Colon (tissue), 2 donors: ENCODE measurements at regions not wholly inside any gene's neighbourhood (a gene's known extent, or its start where the extent isn't known, plus 50 kb on each side); places are given as distances from the start of the nearest gene placed in this dataset.

Experiments used
- FAIRE-seq: peaks from 2 replicates; lab custom pipeline; 2012; peaks lifted over from hg19 to GRCh38; lab: Jason Lieb, UNC
- donor health status: control.
- donor health status: control.

GRCh38 chr6:84462698-84463097 lies 235.3 kb upstream of the CEP162 start:
- no peak for FAIRE-seq

DNA sequence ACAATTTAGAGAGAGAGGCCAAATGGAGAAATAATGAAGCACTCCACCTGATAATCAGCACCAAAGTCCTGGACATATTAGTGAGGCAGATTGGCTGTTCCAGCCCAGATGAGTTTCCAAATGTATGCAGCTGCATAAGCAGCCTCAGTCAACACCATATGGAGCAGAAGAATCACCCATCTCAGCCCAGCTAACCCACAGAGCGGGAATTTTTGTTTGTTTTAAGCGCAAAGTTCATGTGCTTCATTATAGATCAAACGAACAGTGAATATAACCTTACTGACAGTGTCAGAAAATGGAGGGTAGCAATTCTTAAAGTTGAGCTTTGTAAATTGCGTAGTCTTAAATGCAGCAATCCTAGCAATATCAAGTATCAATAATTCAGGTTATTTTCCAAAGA lies 234.0 kb upstream of the CEP162 start:
- no peak for FAIRE-seq

- no peak for FAIRE-seq
Measured at GRCh38 chr6:84460491-84460890, 233.0 kb upstream of the CEP162 start.

DNA sequence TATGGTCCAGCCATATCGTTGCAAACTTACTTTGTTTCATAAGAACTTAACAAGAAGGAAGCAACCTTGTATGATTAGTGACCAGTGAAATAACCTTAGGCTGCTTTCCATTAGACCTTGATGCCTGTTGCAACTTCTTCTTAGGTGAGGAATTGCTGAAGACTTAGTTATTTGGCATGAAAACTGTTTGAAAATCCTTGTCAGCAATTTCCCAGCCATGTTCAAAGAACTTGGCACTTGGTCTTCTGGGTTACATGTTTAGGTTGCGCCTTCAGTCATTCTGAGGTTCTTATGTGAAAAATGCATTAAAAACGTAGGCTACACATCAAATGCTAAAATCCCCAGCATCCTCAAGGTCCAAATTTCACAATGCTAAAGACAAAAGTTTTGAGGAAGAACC lies 232.0 kb upstream of the CEP162 start:
- no peak for FAIRE-seq

GRCh38 chr6:84458271-84458670 lies 230.8 kb upstream of the CEP162 start:
- FAIRE-seq, result no peak

GRCh38 chr6:84457276-84457675 lies 229.8 kb upstream of the CEP162 start:
- no peak for FAIRE-seq

- no peak for FAIRE-seq
Measured at GRCh38 chr6:84456803-84457202, 229.4 kb upstream of the CEP162 start.

- FAIRE-seq, result no peak
Measured at GRCh38 chr6:84455511-84456029, 228.1 kb upstream of the CEP162 start.

DNA sequence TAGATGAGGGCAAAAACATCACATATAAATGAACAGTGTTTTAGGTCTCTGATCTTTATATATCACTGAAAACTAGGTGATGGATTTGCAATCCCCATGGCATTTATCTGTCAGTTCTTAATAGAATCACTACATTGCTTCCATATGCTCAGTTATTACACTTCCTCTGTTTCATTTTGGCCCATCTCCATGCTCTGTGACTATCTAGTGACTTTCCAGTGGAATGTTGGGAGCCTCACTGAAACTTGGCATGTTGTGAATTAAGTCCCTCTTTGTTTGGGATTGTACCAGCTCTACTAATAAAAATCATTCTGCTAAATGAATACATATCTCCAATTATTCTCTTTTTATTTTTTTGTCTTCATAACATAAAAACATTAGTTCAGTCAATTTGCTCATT lies 226.1 kb upstream of the CEP162 start:
- FAIRE-seq, result no peak

GRCh38 chr6:84450018-84450417 lies 222.6 kb upstream of the CEP162 start:
- FAIRE-seq, result no peak

DNA sequence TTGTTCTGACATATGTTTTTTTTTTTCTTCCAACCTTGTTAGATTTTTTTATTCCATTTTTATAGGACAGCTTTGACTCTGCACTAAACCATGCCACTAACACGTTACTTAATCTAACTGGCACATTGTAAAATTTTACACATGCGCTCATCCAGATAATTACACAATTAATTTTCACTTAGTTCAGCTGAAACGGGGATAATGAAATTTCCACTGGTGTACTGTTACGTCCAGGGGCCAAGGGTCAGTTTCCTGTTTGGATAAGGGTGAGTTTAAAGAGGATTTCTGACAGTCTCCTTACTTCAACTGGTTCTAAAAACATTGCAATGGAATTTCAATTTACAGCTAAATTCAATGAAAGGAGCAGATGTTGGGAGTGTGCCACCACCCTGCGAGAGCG lies 221.8 kb upstream of the CEP162 start:
- FAIRE-seq, result no peak

DNA sequence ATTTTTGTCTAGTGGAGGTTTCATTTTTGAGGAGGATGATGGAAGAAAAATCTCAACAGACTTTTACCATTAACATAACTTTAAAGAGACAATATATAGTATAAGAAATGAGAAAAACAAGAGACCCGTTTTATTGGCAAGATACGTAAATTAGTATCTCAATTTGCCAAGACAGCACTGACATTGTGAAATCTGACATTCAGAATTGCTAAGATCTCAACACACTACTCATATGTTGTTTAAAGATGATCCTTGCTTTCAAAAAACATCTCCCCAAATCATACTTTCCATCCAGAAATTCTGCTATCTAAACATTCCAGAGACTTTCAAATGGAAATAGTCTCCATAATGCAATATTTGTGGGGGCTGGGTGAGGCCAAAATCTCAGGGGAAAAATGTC lies 220.9 kb upstream of the CEP162 start:
- FAIRE-seq, result no peak

DNA sequence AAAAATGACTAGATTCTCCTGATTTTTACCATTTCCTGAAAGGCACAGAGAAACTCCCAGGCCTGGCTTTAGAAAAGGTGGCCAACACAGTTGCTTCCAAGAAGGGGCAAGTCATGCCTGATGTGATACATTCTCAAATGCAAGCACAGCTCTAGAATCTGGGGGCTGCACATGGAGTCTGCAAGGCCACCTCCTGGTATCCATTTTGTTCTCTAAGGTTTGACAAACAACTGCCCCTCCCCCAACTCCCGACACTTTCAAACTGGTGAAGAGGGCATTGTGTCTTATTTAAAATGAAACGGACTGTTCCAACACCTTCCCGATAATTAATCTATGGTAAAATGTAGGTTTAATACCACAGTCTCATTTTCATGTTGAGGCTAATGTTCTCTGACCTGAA lies 220.2 kb upstream of the CEP162 start:
- FAIRE-seq, result no peak

- no peak for FAIRE-seq
Measured at GRCh38 chr6:84445068-84445467, 217.6 kb upstream of the CEP162 start.

GRCh38 chr6:84442208-84442607 lies 214.8 kb upstream of the CEP162 start:
- no peak for FAIRE-seq

DNA sequence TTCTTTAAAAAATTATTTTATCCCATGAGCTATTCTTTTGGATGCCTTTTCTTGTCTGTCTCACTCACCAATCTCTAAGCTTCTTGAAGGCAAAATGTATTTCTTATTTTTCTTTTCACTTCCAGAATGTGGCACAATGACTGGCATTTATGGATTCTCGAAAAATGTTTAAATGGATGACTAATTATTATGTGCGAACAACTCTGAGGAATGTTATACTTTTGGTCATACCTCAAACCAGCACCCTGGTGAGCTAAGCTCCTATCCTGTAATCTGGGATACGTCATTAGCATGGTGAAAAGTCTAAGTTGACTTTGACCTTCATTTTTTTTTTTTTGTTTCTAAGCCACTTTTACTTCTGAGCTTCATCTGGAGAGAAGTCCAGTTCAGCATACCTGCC lies 214.0 kb upstream of the CEP162 start:
- no peak for FAIRE-seq

DNA sequence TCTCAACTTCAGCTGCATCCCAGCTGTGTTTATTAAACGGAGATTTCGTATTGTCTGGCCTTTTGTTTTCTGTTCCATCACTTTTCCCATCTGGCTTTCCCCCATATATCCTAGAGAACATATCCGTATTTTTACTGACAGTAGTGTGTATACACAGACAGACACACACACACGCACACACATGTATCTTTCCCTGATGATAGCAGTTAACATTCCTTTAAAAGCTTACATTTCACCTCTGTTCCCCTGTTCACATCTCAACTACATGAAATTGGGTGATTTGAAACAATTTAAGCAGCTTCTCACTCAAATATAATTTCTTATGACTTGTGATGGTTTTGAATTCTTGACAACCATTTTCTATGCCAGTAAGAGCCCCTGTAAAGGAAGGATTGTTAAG lies 207.1 kb upstream of the CEP162 start:
- FAIRE-seq, result no peak

- no peak for FAIRE-seq
Measured at GRCh38 chr6:84432619-84433018, 205.2 kb upstream of the CEP162 start.

DNA sequence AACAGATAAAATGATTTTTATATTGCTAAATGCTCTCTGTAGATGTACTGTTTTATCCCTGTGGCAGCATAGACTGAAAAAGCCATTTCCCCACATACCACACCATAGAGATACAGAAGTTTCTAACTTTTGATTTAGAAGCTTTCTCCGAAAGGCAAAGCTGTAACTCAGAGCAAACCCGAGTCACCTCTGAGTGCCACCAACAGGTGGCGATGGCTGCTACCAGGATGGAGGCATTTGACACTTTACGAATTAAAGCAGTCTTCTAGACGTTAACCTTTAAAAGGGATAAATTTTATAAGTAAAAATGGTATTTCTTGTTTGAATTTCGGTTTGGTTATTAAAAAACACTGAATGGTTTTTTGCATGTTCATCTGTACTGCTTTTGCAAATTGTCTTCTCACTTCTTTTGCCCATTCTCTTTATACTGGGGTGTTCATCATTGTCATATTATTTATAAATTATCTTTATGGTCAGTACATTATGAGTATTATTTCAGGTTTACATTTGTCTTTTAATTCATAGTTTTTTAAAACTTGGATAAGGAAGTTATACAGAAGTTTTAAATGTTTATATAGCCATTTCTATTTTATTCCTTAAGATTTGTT lies 201.0 kb upstream of the CEP162 start:
- no peak for FAIRE-seq

GRCh38 chr6:84425971-84426705 lies 198.7 kb upstream of the CEP162 start:
- no peak for FAIRE-seq

GRCh38 chr6:84424956-84425355 lies 197.5 kb upstream of the CEP162 start:
- FAIRE-seq, result no peak

- no peak for FAIRE-seq
Measured at GRCh38 chr6:84422380-84422968, 195.0 kb upstream of the CEP162 start.

- FAIRE-seq, result no peak
Measured at GRCh38 chr6:84421031-84421430, 193.6 kb upstream of the CEP162 start.

DNA sequence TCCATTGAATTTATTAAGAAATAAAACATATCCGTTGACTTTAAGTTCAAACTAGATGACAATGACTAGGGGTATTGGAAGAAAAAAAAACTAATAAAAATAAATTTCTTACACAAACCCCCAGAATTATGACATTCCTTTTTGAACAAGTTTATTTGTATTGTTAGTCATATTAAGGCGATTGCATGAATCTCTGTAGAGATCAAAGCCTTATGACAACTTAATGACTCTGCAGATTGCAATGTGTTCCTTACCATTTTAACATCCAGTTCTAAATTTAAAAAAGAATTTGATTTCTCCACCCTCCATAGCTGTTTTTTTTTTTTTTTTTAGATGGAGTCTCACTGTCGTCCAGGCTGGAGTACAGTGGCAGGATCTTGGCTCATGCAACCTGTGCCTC lies 189.8 kb upstream of the CEP162 start:
- FAIRE-seq, result no peak
